ENCODE measurements at regions not wholly inside any gene's neighbourhood (a gene's known extent, or its start where the extent isn't known, plus 50 kb on each side); places are given as distances from the start of the nearest gene placed in this dataset.

DNA sequence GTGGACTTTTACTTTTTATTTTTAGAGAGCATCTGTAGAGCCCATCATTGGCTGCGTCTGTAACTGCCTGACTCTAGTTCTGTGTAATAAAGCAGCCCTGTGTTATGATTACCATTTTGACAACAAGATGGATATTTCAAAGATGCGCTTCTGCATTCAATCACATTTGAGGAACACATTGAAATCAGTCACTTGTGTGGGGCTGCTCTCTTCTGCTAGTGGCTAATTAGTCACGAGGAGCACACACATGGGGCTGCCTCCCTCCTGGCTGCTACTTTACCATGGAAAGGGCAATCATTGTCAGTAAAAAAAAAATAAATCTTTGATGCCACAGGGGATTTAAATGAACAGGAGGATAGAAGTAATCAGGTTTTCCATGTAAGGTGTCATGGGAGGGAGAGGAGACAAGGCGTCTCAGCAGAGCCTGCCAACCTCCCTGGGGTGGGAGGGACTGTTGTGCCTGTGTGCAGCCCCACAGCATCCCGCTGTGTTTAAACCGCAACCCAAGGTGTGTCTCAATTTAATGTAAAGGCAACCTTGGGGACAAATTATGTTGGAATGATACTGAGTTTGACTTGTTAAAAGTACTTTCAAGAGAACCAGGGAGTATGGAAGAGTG lies 205.2 kb upstream of the COBL start:
- in situ Hi-C loops (cut with MboI; ENCODE audit: low pct_ligation_motif_present in 1 of 4, low pct_unique_long_range_greater_than_20kb in 1 of 4, low sequenced_read_pairs in 3 of 4): no loop called here
- H3K4me1 ChIP-seq: no peaks in the 10 kb centered on the region
- no peaks in the 10 kb centered on the region for H3K27me3 ChIP-seq
- no peak overlapping the region for H3K4me3 ChIP-seq
- no peaks in the 10 kb centered on the region for H3K36me3 ChIP-seq
- 57 to 77% methylated on average over 4 to 6 of the region's 6 CpGs for WGBS, 2 donors (ENCODE audit: low coverage in 1 of 2)
- H3K27ac ChIP-seq: no peak overlapping the region
- intact Hi-C loops (cut with DNase I; ENCODE audit: low total_unique reads): no loop called here
- TF ChIP-seq POLR2A (IDR thresholded peaks at IDR 0.05) (no peak), POLR2AphosphoS5 (IDR thresholded peaks at IDR 0.05) (no peak), EP300 (IDR thresholded peaks at IDR 0.05; ENCODE audit: low read depth) (no peak)
- TF ChIP-seq, protein P1, sequence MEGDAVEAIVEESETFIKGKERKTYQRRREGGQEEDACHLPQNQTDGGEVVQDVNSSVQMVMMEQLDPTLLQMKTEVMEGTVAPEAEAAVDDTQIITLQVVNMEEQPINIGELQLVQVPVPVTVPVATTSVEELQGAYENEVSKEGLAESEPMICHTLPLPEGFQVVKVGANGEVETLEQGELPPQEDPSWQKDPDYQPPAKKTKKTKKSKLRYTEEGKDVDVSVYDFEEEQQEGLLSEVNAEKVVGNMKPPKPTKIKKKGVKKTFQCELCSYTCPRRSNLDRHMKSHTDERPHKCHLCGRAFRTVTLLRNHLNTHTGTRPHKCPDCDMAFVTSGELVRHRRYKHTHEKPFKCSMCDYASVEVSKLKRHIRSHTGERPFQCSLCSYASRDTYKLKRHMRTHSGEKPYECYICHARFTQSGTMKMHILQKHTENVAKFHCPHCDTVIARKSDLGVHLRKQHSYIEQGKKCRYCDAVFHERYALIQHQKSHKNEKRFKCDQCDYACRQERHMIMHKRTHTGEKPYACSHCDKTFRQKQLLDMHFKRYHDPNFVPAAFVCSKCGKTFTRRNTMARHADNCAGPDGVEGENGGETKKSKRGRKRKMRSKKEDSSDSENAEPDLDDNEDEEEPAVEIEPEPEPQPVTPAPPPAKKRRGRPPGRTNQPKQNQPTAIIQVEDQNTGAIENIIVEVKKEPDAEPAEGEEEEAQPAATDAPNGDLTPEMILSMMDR (IDR thresholded peaks at IDR 0.05): no peak
- H3K9me3 ChIP-seq: no peaks in the 10 kb centered on the region
- no peak for DNase-seq

DNA sequence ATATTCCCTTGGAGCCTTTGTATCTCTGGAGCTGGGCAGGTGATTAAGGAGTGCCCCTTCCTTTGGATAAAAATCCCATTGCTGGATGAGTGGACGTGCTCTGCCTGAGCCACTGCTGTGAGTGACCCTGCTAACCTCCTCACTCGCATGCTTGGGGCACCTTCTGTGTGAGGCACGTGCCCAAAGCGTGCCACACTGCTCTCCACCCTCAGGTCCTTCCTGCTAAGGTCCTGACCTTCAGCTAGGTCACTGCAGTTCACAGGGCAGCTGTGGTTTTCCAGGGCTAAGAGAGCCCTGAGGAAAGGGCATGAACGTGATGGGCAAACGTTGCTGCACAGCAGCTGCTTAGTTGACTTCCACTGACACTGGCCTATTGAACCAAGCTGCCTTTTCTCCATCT lies 204.4 kb upstream of the COBL start:
- in situ Hi-C loops (cut with MboI; ENCODE audit: low pct_ligation_motif_present in 1 of 4, low pct_unique_long_range_greater_than_20kb in 1 of 4, low sequenced_read_pairs in 3 of 4): no loop called here
- 61% methylated on average over 6 of the region's 6 CpGs; no CpG with 5 or more reads in 1 of the 2 donors for WGBS, 2 donors (ENCODE audit: low coverage in 1 of 2)

DNA sequence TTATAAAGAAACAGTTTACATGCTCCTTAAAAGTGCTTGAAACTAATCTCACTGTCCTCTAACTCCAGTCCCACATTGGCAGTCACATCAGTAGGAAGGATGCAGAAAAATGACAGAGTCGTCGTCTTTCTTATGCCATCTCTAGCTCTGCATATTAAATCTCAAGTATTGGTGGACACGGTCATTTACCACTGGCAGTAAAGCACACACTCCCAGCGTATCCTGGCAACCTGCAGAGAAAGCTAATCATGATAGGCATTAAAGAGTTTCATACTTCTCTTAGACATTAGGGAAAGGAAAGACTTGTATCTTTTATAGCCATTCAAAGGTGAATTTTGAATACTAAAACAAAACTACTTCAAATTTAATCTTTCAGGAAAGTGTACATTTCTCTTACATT lies 202.0 kb upstream of the COBL start:
- no peak for DNase-seq
- WGBS, 2 donors (ENCODE audit: low coverage in 1 of 2): 58 to 73% methylated on average over 4 of the region's 4 CpGs

More for the DNA sequence above, 204.4 kb upstream of the COBL start:
- Histone ChIP-seq H3K27ac (no peak overlapping the region), H3K36me3 (no peaks in the 10 kb centered on the region), H3K27me3 (no peaks in the 10 kb centered on the region), H3K9me3 (no peaks in the 10 kb centered on the region), H3K4me3 (no peak overlapping the region), H3K4me1 (no peaks in the 10 kb centered on the region)
- intact Hi-C loops (cut with DNase I; ENCODE audit: low total_unique reads): no loop called here
- TF ChIP-seq POLR2AphosphoS5 (IDR thresholded peaks at IDR 0.05) (no peak), EP300 (IDR thresholded peaks at IDR 0.05; ENCODE audit: low read depth) (no peak), POLR2A (IDR thresholded peaks at IDR 0.05) (no peak)
- TF ChIP-seq, protein P1 (IDR thresholded peaks at IDR 0.05): no peak
- no peak for DNase-seq

DNA sequence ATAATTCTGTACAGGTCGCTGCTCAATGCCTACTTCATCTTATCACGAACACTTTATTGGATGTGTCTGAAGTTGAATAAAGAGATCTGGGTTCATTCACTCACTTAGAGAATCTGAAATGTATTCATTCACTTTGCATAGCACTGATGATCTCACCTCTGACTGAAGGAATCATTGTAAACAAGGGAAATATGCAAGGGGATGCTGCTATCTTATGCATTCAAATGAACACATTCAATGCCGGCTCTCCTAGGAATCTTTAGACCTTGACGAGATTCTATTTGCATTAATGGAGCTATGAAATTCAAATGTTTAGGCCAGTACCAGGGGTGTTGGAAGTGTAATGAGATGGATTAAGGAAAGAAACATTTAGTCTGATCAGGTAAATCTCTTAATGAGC lies 200.6 kb upstream of the COBL start:
- intact Hi-C loops (cut with DNase I; ENCODE audit: low total_unique reads): no loop called here
- no peaks in the 10 kb centered on the region for H3K9me3 ChIP-seq

More for the DNA sequence above, 202.0 kb upstream of the COBL start:
- intact Hi-C loops (cut with DNase I; ENCODE audit: low total_unique reads): no loop called here
- Histone ChIP-seq H3K36me3 (no peaks in the 10 kb centered on the region), H3K4me3 (no peak overlapping the region), H3K27ac (no peak overlapping the region), H3K4me1 (no peaks in the 10 kb centered on the region), H3K9me3 (no peaks in the 10 kb centered on the region), H3K27me3 (no peaks in the 10 kb centered on the region)
- in situ Hi-C loops (cut with MboI; ENCODE audit: low pct_ligation_motif_present in 1 of 4, low pct_unique_long_range_greater_than_20kb in 1 of 4, low sequenced_read_pairs in 3 of 4): no loop called here
- TF ChIP-seq, protein P1 (IDR thresholded peaks at IDR 0.05): no peak
- no peak for TF ChIP-seq EP300 (IDR thresholded peaks at IDR 0.05; ENCODE audit: low read depth)
- no peak for TF ChIP-seq POLR2AphosphoS5 (IDR thresholded peaks at IDR 0.05)
- no peak for TF ChIP-seq POLR2A (IDR thresholded peaks at IDR 0.05)

More for the DNA sequence above, 200.6 kb upstream of the COBL start:
- H3K27ac ChIP-seq: no peak overlapping the region
- no peaks in the 10 kb centered on the region for H3K4me1 ChIP-seq
- no peaks in the 10 kb centered on the region for H3K27me3 ChIP-seq
- in situ Hi-C loops (cut with MboI; ENCODE audit: low pct_ligation_motif_present in 1 of 4, low pct_unique_long_range_greater_than_20kb in 1 of 4, low sequenced_read_pairs in 3 of 4): no loop called here
- H3K36me3 ChIP-seq: no peaks in the 10 kb centered on the region
- DNase-seq: no peak
- WGBS, 2 donors (ENCODE audit: low coverage in 1 of 2): 68 to 73% methylated on average over 4 of the region's 4 CpGs
- TF ChIP-seq POLR2A (IDR thresholded peaks at IDR 0.05) (no peak), POLR2AphosphoS5 (IDR thresholded peaks at IDR 0.05) (no peak), EP300 (IDR thresholded peaks at IDR 0.05; ENCODE audit: low read depth) (no peak)
- TF ChIP-seq, protein P1 (IDR thresholded peaks at IDR 0.05): no peak
- no peak overlapping the region for H3K4me3 ChIP-seq
